HG02642 (cell line): ENCODE measurements at regions not wholly inside any gene's neighbourhood (a gene's known extent, or its start where the extent isn't known, plus 50 kb on each side); places are given as distances from the start of the nearest gene placed in this dataset.
"Not testable (repeated sequence)": the region's sequence is repeated elsewhere in the genome, so short reads cannot be mapped to it uniquely, and the experiment has no call there.

Experiments used
- ATAC-seq: cut with Tn5 transposase; IDR thresholded peaks from one replicate; pipeline ENCODE4 v1.9.1; 2021; ENCODE audit warnings: mild to moderate bottlenecking; ENCODE audit not compliant: unreplicated experiment, poor library complexity

GRCh38 chr13:50457415-50458393 is 385.8 kb downstream of the DLEU7 start:
- ATAC-seq, result no peak

GRCh38 chr13:50459046-50459445 is 384.4 kb downstream of the DLEU7 start:
- no peak for ATAC-seq

- no peak for ATAC-seq
Measured at GRCh38 chr13:50459658-50460057, 383.8 kb downstream of the DLEU7 start.

DNA sequence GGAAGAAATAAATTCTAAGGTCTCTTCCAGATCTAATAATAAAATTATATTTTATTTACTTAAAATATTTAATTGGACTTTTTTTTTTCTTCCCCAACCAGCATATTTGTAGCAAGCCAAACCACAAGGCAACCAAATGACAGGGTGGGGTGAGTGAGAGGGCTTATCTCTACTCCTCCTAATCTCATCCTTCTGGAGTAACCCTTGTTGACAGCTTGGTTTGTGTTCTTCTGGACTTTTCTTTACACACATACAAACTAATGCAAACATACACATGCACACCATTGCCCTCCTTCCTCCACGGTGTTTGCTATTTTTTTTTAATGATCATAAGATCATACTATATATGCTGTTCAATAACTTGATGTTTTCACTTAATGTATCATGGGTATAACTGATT is 383.1 kb downstream of the DLEU7 start:
- no peak for ATAC-seq

- ATAC-seq, result no peak
Measured at GRCh38 chr13:50461189-50461588, 382.3 kb downstream of the DLEU7 start.

- ATAC-seq, result no peak
Measured at GRCh38 chr13:50463719-50464118, 379.8 kb downstream of the DLEU7 start.

DNA sequence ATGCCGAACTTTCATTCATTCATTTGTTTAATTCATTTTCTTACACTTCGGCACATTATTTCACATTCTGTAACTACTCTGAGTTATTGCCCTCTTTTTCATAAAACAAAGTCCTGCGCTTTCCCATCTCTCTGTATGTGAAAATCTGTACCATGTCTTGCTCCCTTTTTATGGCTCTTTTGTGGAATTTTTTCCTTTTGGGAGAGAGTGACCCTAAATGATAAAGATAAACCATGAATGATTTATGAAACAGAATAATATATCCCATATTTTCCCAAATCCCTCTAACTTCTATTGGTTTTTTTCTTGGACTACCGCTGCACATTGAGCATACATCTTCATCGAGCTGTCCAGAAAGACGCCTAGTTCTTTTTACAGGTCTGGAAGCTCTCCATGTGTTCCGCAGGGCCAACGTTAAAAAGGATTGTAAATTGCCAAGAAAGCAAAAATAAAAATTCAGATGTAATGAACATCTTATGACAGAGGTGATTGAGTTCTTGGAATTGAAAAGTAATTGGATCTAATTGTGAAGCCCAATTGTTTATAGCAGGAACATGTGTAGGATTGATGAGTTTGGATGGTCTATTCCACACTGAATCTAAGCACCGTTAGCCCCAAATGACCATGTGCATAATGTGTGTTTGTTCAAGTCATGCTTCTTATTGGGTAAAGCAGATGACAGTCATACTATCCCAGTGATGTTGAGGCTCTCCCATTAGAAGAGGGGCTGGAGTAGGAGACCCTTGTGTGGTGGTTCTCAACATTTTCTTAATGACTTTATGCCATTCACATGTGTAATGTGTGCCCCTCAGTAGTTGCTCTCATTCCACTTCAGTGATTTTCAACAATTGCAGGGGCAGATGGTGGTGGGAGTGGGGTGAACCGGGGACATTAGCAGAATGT is 378.9 kb downstream of the DLEU7 start:
- ATAC-seq, result no peak

DNA sequence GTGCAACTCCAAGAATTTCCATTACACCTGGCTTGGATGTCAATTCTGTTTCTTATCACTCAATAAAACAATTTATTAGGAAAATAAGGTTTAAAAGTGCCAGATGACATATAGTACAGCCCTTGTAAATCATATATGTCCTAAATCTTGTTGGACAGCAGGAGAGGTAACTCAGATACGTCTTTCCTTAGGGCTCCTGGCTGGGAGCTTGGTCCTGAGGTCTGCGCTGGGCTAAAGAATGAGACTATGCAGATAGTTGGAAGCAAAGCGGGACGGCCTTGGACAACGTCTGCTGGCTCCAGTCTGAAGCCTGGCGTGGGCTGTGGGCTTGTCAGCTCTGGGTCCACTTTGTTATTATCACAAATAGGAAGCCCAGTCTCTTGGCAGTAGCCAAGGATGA is 377.0 kb downstream of the DLEU7 start:
- no peak for ATAC-seq

DNA sequence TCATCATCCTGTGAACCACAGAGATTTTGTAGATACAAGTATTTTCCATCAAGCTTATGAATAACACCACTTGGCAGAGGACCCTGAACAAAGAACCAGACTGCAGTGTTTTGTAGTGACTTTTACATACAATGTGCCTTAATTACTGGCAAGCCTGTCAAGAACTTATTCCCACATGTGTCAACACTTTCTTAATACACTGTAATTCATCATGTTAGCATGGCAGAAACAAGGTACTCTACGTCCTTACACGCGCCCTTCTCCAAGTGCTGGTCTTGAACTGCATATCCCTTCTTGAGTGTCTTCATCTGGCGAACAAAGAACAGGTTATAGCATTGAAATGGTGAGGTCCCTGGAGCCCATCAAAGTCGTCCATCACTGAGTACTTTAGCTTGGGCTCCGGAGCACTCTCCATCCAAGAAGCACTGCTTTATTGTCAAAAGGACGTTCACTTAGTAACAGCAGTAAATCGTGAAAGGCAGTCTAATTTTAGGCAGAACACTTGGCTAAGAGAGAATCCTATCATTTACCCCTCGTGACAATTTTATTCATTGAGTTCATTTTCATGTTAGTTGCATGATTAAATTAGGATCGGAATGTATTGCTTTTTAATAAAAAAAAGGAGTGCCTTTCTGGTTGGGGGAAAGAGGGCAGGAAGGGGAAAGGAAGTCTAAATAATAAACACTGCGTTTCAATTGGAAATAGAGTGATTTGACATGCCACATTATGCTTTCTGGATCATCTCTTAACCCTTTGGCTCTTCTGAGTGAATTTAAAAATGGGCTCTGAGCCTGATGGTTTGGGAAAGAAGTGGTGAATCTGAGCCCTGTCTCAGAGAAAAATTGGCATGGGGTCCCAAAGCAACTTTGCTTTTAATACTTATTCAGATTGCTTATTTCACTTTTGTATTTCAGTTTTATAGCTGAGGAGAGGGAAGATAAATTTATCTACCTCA is 376.1 kb downstream of the DLEU7 start:
- ATAC-seq, result no peak

- no peak for ATAC-seq
Measured at GRCh38 chr13:50468849-50469669, 374.4 kb downstream of the DLEU7 start.

DNA sequence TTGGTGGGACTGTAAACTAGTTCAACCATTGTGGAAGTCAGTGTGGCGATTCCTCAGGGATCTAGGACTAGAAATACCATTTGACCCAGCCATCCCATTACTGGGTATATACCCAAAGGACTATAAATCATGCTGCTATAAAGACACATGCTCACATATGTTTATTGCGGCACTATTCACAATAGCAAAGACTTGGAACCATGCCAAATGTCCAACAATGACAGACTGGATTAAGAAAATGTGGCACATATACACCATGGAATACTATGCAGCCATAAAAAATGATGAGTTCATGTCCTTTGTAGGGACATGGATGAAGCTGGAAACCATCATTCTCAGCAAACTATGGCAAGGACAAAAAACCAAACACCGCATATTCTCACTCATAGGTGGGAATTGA is 370.4 kb downstream of the DLEU7 start:
- not testable (repeated sequence) for ATAC-seq

DNA sequence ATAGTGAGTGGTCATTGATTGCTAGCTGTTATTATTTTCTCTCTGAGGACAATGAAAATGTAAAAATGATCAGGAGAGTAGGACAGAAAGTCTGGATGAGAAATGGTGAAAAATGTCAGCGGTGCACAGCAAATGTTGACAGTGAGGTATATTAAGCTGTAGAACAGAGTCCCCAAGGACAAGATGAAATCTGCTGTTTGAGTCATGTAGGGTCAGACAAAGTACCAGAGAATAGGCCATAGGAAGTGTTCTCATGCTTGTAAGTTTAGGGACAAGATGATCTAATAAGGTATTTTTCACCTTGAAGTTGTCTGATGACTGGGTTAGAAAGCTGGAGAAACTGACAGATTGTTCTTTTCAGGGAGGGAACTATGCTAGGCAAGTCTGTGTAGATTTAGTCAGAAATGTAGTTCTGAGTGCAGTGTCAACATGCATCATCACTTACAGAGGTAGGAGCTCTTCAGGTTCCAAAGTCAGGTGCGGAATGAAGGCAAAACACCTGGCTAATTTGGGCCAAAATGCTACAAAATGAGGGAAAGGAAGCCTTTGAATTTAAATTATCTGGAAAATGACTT is 369.3 kb downstream of the DLEU7 start:
- no peak for ATAC-seq

GRCh38 chr13:50476577-50477285 is 366.8 kb downstream of the DLEU7 start:
- no peak for ATAC-seq

- no peak for ATAC-seq
Measured at GRCh38 chr13:50481936-50482335, 361.6 kb downstream of the DLEU7 start.

- ATAC-seq, result no peak
Measured at GRCh38 chr13:50483416-50483815, 360.1 kb downstream of the DLEU7 start.

- ATAC-seq, result no peak
Measured at GRCh38 chr13:50484472-50485113, 358.9 kb downstream of the DLEU7 start.

DNA sequence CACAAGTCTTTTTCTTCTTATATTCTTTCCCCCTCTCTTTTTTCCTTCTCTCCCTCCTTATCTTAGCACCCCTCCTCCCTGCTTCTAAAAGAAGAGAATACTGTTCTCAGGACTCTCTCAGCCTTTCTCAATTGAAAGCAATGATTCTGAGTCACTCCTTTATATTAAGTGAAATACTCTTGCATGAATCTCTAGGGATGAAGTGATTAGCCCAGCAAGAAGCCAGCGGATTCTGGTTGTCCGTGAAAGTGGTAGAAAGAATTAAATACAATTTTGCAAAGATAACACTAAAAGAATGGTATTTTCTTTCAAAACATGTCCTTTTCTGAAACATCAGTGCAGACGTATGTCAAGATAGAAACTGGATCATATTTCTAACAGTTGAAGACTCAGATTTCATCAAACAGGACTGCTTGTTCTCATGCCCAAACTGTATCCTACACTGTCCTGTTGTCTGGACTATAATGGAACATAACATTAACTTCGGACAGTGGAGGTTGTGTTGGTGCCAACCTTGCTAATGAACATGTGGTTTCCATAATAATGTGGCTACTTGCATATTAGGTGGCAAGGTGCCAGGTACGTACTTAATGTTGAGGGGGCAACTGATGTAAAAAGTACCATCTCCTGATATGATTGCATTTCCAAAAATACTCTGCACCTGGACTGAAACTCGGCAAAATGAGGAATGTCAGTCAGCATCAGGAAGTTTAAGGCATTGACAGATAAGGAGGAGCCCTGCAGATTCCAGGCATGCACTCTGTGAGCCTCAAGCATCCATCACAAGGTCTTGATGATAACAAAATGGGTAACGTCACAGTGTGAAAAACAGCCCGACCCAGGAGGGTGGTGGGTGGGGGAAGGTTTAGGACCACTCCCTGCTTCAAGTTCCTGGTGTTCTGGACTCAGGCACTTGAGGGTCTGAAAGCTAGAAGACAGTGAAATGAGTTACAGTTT is 357.2 kb downstream of the DLEU7 start:
- ATAC-seq, result no peak
